GM19035 (cell line): ENCODE measurements at regions not wholly inside any gene's neighbourhood (a gene's known extent, or its start where the extent isn't known, plus 50 kb on each side); places are given as distances from the start of the nearest gene placed in this dataset.

Experiments
- ATAC-seq: cut with Tn5 transposase; IDR thresholded peaks from one replicate; pipeline ENCODE4 v1.9.1; 2021; ENCODE audit not compliant: unreplicated experiment

DNA sequence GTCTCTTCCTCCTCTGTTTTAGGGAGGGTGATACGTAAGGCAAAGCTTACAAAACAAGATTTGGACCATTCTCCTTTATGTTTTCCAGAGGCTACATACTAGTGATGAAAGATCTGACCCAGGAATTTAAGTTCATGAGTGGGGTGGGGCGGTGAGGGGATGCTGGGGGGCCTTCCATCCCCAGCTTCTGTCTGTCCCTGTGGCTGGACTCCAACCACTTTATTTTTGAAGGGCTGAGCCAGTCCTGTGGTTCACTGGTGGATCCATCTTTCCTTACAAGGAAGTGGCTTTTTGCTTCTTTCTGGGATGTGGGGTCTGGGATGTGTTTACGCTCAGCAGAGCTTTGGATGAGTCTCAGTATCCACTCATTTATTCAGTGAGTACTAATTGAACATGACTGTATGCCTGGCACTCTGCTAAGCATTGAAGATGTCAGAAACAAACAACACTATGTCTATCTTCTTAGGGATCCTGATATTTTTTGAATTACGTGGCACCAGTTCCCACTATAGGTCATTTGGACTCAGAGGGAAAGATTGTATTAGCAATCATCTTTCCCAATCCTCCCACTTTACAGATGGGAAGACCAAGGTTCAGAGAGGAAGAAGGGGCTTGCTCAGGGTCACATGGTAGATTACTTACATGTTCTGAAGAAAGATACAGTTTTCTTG, 291.8 kb upstream of the TBX3 start:
- no peak for ATAC-seq

DNA sequence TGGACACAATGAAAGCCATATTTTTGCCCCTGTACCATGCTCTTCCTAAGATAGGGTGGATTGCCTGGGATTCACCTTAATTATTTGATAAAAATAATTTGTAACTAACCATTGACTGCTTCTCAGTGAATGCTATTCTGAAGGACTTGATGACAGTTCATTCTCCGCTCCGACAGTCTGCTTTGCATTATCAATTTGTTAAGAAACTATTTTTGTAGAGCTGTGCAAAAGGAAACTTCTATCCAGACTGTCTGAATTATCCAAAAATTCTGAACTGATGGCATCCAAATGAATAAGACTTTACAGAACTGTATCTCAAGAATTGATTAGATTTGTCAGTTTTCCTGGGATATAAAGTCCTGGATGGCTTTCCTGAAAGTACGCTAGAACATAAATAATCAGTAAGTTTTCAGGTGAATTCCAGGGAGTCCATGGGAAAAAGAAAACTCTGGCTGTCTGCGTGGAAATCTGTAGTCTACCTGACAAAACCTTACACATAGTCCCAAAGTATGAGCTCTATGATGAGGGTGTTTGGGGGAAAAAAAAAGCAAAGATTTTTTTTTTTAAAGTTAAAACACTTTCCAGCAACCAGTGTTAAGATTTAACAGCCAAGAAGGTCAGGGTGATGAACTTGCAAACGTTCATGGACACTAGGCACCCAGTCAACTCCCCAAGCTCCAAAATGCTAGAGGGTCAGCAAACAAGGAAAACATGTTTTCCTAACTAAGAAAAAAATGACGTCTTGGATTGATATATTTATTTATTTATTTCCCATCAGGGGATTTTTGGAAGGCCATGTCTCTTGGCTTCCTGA, 291.1 kb upstream of the TBX3 start:
- no peak for ATAC-seq

DNA sequence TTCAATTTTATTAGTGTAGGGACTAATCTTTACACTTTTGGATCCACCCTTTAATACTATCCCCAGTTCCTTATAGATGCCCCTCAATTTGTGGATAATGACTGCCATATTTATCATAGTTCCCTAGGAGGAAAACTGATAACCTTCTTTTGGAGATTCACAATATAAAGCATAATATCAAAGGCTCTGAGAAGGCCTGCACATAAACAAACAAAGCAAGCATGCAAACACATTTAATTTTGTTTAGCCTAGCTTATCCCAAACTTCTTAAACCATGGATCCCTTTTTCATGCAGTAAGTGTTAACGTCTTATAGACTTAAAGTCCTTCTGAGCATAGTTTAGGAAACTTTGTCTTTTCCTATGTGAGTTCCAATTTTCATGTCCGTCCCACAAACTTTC, 290.4 kb upstream of the TBX3 start:
- ATAC-seq, result no peak

DNA sequence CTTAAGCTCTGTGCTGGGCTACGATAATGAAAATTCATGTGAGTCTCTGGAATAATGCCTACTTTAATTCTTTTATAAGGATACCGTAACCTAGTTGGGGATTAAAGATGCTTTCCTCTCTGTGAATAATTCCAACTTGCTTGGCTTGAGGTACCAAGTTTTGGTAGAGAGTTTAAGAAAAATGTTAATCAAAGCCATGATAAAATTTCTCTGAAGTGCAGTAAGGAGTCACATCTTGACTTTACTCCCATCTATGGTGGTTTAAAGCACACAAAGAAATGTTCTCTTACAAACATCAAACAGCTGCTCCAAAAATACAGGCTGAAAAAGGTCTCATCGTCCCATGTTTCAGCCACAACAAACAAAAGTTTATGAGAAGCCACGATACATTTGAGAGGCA, 284.8 kb upstream of the TBX3 start:
- no peak for ATAC-seq

DNA sequence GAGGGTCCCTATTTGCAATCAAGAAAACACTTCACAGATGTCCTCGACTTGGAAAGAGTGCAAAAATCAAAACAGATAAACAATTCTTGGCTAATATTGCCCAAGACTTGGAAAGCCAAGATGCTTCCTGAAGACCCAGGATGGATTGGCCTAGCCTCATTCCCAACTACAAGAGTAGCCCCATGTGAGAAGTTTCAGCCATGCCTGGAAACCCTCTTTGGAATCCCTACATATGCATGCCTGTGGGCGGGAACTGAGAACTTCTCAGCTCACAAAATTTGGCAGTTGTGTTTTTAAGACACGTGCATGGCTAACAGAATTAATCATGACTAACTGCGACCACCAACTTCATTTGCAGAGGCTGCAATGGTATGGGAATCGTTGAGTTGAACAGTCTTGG, 283.2 kb upstream of the TBX3 start:
- ATAC-seq, result no peak

DNA sequence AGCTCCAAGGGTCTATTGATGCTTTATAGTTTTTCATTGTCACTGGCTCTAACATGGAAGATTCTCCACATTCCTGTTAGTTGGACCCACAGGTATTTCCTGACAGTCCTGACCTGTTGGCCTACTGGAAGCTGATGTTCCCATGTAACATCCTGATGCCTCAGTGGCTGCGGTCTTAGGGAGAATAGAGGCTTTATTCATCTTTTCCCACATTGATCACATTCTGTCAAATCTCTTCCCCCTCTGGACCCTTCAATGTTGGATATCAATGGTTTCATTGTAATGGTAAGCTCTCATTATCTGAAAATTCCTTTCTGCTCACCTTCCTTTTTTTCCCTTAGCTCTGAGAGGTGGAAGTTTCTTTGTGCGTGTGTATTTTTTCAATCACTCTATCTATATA, 280.9 kb upstream of the TBX3 start:
- ATAC-seq, result no peak

DNA sequence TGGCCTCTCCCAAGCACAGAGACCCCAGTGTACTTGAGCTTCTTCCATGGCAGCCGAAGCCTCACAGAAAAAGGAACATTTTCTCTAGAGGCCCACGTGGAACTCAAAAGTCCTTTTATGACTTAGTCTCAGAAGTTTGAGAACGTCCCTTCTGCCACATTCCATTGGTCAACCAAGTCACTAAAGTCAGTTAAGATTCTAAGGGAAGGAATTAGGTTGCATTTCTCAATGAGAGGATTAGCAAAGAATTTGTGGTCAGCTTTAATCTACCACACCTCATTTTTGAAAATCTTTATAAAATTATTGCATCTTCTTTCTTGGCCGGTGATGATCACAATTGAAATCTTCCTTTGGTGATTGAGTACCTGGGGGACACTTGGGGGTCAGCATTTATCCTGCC, 279.9 kb upstream of the TBX3 start:
- no peak for ATAC-seq

DNA sequence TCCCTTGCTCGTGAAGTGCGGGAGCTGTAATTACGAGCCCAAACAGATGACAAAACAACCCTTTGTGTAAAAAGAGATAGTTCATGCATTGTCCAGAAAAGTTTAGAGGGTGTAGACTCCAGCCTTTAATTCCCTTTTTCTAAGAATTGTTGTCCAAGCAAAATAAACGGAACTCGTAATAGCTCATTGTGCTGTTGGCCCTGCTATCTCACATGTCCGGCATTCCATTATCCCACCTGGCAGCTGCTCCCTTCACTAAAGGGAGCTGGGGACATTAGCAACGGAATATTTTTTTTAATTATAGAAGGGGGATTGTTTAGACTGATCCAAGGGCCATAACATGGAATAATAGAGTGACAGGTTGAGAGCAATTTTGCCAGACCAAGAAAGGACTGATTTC, 277.5 kb upstream of the TBX3 start:
- ATAC-seq, result no peak

DNA sequence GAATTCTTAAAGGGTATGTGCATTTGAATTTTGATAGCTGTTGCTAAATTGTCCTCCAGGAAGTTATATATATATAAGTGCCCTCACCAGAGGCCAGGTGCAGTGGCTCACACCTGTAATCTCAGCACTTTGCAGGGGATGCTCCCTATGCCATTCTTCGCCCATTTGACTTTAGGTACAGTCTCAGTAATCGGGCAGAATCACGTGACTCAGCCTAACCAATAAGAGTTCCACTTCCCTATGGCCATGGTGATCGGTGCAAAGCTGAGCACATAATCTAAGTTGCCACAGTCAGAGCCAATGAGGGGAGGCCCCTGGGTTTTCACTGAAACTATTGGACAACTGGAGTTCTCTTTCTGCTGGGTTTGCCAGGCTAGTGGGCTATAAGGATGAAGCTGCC, 274.6 kb upstream of the TBX3 start:
- no peak for ATAC-seq

DNA sequence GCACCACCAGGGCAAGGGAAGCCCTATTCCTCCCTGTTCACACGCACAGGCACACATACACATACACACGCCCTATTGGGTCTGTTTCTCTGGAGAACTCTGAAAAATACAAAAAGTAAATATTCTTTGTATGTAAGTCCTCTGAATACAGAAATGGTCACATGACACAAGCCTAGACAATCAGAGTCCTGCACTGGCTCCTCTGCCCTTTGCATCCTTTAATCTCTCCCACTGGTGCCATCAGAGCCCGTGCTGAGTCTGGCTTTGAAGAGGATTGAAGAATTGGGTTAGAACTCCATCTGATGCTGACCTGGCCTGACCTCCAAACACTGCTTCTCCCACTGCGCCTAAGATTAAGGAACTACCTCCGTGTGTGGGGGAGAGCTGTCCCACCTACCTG, 273.2 kb upstream of the TBX3 start:
- no peak for ATAC-seq

DNA sequence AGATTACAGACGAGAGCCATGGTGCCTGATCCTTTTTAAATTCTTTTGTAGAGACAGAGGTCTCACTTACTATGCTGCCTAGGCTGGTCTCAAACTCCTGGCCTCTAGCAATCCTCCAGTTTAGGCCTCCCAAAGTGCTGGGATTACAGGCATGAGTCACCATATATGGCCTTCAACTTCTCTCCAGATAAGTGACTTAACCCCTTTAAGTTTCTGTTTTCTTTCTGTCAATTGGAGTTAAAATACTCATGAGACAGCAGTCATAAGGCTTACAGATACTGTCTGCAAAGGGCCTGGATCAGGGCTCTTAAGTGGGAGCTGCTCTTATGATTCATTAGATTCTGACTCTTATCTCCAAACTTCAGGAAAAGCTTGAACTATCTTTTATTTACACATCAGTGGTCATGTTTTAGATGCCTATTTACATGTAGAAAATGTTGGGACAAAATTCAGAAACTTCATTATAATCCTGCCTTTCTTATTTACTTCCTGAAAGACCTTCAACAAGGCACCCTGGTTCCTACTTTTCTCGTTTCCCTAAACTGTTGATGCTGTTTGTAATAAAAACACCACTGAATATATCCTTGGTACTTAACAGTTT, 271.5 kb upstream of the TBX3 start:
- ATAC-seq, result no peak

DNA sequence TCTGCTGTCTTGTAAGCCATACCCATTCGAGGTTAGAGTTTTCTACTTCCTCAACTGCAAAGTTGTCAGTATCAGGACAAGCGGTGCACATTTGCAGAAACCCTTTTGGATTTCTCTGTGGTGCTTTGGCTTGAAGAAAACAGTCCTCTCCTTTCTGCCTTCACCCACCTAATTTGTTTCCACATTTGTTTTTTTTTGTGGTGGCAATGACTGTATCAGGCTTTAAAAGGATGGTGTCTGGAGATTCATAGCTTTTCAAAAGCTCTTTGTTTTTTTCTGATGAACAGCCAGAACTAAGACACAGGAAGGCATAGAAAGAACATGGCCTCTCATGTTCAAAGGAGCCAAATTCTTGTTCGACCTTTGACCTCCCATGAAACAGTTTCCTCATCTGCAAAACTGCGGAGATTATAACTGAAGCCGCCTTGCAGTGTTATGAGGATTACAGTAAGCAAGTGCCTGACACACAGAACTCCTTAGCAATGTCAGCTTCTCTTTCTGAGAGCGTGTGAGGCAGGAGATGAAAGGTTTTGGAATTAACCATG, 270.6 kb upstream of the TBX3 start:
- no peak for ATAC-seq

DNA sequence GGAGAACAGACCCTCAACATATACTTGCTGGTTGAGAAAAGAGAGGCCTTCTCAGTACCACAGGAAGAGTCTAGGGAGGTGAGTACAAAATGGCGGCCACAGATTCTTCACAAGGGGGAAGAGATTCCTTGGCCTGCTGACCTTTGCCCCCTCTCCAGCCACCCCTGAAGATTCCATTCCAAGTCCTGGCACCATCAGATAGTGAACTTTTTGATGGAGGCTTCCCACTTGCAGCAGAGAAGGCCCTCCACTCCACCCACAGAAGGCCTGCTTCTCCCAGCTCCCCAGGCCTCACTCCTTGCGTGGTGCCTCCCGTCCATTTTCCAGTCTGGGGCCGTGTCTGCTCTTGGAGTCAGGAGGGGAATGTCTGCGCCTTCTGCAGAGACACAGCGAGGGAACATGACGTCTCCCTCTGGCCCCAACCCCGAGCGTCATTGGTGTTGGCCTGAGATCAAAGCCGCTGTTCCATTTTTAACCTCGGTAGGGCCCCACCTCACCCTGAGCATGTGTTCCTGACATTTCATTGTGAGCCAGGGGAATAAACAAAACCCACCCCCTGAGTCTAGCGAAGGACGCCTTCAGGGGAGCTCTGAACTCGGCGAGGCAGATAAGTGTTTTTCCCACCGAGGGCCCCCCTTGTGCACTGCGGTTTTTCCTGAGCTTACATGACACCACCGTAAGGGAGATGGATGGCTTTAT, 268.7 kb upstream of the TBX3 start:
- ATAC-seq, result no peak

DNA sequence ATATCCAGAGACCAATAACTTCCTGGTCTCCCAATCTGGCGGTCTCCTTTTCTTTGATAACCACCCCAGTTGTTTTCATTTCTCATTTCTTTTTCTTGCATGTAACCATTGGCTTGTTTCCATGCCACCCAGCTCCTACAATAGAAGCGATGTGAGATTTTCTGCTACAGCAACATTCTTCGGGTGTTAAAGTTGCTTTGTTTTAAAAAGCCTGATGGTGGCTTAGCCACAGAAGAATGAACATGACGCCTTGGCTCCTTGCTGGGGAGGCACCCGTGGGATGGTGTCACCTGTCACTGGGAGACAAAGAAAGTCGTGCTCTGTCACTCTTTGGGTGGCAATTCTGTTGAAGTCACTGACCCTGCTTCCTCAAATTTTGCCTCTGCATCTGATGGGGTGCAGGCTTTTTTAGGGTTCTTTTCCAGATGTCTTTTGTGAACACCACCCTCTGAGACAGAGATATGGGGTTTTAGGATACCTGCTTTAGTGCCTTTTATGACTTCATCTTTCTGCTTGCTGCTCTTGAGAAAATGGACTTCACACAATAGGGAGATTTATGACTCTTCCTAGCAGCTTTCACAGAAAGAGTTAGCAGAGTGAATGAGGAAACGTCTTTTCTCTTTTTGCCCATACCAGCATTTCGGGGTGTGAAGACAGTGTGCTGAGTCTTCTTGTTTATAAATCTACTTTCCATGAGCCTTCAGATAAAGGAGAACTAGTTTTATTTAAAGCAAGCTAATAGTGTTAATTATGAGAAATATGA, 265.3 kb upstream of the TBX3 start:
- no peak for ATAC-seq

DNA sequence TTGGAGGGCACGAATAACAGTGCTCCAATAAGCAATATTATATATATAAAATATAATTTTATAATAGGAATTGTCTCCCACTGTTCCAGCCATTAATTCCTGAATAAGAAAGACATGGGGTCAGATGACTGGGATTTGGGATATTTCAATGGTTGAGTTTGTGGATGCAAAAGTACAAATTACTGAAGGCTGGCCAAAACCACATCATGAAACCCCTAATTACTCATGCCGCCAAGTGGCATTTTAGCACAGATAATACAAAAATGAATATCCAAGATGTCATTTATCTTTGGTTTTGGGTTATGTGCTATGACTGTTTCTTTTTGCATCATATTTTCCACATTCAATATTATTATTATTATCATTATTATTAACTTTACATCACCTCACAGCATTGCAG, 261.4 kb upstream of the TBX3 start:
- no peak for ATAC-seq

DNA sequence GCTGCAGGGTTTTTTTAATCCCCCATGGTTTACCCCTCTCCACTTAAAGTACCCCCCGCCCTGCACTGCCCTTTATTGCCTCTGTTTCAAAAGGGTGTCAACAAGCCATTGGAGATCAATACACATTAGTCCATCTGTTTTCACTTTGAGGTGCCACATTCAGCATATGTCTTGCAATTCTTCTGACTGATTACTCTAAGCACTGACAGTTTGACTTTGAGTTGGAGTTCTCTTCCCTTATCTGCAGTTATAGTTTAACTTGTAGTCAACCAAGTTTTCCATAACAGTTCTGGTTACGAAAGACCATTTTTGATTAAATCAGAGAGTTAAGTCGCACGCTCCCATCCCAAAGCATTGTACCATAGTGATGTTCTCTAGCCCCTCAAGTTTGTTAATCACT, 260.8 kb upstream of the TBX3 start:
- no peak for ATAC-seq

DNA sequence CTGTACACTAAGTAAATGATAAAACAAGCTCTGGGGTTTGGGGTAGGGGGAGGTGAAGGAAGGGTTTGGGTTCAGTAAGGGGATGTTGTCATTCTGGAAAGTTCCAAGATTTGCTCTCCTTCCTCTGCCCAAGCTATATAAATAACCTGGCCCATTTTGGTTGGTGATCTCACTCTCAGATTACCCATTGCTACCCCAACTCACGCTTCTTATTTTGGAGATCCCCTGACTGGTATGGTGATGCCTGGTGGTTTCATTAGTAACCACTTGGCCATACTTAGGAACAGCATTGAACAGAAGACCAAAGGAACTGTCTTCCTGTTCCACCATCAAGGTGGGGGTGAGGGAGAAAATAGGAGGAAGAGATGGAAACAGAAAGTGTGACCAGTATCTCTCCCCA, 259.6 kb upstream of the TBX3 start:
- no peak for ATAC-seq

DNA sequence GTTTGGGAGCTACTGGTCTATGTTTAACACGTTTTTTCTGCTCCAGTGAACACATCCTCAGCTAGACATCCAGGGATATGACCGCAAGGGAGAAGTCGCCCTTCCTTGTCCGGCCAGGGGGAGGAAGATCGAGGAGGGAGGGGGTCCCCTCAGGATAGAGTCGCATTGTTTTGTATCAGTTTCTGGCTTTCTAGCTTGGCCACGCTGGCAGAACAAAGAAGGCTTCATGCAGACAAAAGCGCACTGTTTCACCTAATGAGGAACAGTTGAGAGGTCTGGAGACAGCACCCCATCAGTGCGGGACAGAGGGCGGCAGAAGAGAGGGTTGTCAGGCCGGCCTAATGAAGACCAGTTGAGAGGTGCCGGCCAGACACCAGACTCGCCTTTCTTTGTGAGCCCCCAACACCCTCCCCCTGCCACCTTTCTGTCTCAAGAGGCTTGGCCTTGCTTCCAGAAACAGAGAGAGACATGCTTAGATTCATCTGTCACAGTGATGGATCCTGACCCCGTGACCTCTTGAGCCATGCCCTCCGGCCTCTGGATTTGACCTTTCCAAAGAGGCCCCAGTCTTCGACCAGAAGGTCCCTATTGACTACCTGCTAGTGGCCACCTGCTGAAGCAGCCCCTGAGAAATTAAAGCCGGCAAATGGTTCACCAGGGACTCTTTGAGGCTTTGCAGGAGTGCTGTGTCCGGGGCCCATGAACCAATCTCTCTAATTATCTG, 254.7 kb upstream of the TBX3 start:
- no peak for ATAC-seq

DNA sequence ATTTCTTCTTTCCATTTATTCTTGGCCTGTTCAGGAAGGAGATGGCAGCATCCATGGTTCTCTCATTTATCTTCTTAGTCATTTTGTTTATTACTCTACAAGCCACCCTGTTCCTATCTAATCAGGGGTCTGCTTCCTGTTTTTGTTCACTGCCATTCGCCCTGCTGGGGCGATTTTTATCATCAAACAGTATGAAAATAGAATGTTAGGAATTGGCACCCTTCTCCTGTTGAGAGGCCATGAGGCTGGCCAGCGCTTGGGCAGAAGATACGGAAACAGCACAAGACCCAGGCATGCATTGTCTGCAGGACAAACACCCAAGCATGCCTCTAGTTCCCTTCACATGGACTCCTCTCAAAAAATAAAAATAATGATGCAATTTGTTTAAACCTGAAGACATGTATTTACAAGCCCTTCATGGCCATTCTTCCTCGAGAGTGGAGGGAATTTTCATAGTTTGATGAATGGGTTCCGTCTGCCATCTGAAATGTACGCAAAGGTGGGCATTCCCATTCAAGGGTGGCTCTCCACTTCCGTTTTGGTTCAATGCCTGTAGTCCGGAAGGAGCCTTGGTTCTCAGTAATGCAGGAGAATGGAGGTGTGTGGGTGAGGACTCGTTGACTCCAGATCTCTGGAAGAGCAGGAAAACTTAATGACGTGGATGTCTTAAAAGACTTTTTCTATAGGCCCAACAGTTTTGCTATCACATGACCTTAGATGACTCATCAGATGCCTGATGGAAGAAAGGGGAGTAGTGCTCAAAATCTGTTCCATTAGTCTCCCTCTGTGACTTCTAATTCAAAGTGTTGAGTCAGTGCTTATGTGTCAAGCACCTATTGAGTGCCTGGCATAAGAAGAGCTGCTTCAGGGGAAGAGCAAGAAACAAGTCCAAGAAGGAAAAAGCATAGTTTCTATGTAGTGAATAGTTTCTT, 252.4 kb upstream of the TBX3 start:
- no peak for ATAC-seq
